Natural killer cell (primary cell): ENCODE measurements at regions not wholly inside any gene's neighbourhood (a gene's known extent, or its start where the extent isn't known, plus 50 kb on each side); places are given as distances from the start of the nearest gene placed in this dataset.

ENCODE experiments used
- ATAC-seq, 3 donors: fragments of 150-1000 bp in 2 of 3; fragments of 200-7000 bp in 1 of 3; cut with Tn5 transposase; 1 replicate in 1 of 3; 2 replicates in 2 of 3; pipeline ENCODE4 v1.10.0; 2021; ENCODE audit warnings: mild to moderate bottlenecking in 2 of 3, moderate library complexity in 2 of 3
- DNase-seq, 2 donors: peaks; one replicate each; pipeline versions ENCODE4 v3.0.0 to v3.0.0-alpha.2; 2013 to 2021; ENCODE audit warnings: mixed read lengths in 1 of 2
- H3K27ac ChIP-seq: one replicate; pipeline ENCODE4 v1.5.1; 2013; ENCODE audit warnings: mild to moderate bottlenecking, low read length
- H3K27me3 ChIP-seq: one replicate; pipeline ENCODE4 v1.6.1; 2013; ENCODE audit warnings: low read length; ENCODE audit not compliant: control insufficient read depth, insufficient read depth
- H3K36me3 ChIP-seq: one replicate; pipeline ENCODE4 v1.6.1; 2013; ENCODE audit warnings: low read length; ENCODE audit not compliant: control insufficient read depth, insufficient read depth
- H3K4me1 ChIP-seq: one replicate; pipeline ENCODE4 v1.6.1; 2013; ENCODE audit warnings: low read length; ENCODE audit not compliant: control insufficient read depth, insufficient read depth
- H3K4me3 ChIP-seq: one replicate; pipeline ENCODE4 v1.5.1; 2013; ENCODE audit warnings: low read length
- H3K9me3 ChIP-seq: one replicate; pipeline ENCODE4 v1.6.1; 2013; ENCODE audit warnings: low read length; ENCODE audit not compliant: control insufficient read depth, insufficient read depth
- H3K27ac Mint-ChIP-seq, 2 donors: one replicate each; pipeline ENCODE4 v1.8.0; 2022; ENCODE audit warnings: mild to moderate bottlenecking in 2 of 2, mixed read lengths in 2 of 2, moderate library complexity in 1 of 2
- H3K27me3 Mint-ChIP-seq, 2 donors: one replicate each; pipeline ENCODE4 v1.8.0; 2022; ENCODE audit warnings: low read depth in 2 of 2, mixed read lengths in 2 of 2
- H3K36me3 Mint-ChIP-seq: one replicate; pipeline ENCODE4 v1.8.0; 2022; ENCODE audit warnings: mixed read lengths
- H3K4me1 Mint-ChIP-seq, 2 donors: one replicate each; pipeline ENCODE4 v1.8.0; 2022; ENCODE audit warnings: mixed read lengths in 2 of 2
- H3K4me3 Mint-ChIP-seq: one replicate; pipeline ENCODE4 v1.8.0; 2022; ENCODE audit warnings: mild to moderate bottlenecking, moderate library complexity, mixed read lengths
- H3K9me3 Mint-ChIP-seq, 2 donors: one replicate each; pipeline ENCODE4 v1.8.0; 2022; ENCODE audit warnings: mixed read lengths in 2 of 2
- CTCF ChIP-seq: fragments of 200-600 bp; IDR thresholded peaks from one replicate; pipeline ENCODE4 v1.8.0; 2022; ENCODE audit warnings: antibody characterized with exemption
- WGBS: methylation state at CpG from one replicate; pipeline ENCODE4 v1.1.7; 2013; ENCODE audit warnings: missing lambda C conversion rate; ENCODE audit not compliant: insufficient coverage; 5-methylcytosine and 5-hydroxymethylcytosine counted together
- intact Hi-C: fragments of 100-400 bp; cut with micrococcal nuclease; formaldehyde crosslinking; loops from one replicate; pipeline ENCODE4 v1.14.2; 2022

DNA sequence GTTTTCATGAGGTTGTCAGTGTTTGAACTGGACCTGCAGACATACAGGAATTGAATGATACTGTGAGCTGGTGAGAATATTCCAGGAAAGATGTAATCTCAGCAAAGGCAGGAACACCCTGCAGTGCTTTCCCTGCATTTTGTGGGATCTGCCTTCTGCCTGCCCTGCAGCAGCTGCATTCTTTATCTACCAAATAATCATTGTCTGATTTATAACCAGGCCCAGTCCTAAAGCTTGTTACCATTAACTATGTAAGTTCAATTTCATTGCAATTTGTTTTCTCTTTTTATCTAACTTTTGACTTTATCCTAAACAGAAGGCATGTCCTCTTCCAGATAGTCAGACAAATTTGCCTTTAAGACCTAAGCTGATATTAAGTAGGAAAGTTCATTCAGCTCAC lies 99.8 kb upstream of the NOCT start:
- no peaks in the 10 kb centered on the region for H3K36me3 ChIP-seq
- intact Hi-C loops: no loop called here
- Mint-ChIP-seq H3K27ac (no peak overlapping the region), H3K36me3 (no peaks in the 10 kb centered on the region), H3K4me3 (no peak overlapping the region), H3K4me1 (no peaks in the 10 kb centered on the region), H3K9me3 (no peaks in the 10 kb centered on the region), H3K27me3 (peaks cover 4 to 6% of the 10 kb centered on the region in 2 donors)
- TF ChIP-seq CTCF: no peak
- no peaks in the 10 kb centered on the region for H3K27me3 ChIP-seq
- no peak overlapping the region for H3K27ac ChIP-seq
- H3K9me3 ChIP-seq: no peaks in the 10 kb centered on the region
- H3K4me1 ChIP-seq: no peaks in the 10 kb centered on the region
- no peak for DNase-seq
- H3K4me3 ChIP-seq: no peak overlapping the region
- ATAC-seq: no peak

DNA sequence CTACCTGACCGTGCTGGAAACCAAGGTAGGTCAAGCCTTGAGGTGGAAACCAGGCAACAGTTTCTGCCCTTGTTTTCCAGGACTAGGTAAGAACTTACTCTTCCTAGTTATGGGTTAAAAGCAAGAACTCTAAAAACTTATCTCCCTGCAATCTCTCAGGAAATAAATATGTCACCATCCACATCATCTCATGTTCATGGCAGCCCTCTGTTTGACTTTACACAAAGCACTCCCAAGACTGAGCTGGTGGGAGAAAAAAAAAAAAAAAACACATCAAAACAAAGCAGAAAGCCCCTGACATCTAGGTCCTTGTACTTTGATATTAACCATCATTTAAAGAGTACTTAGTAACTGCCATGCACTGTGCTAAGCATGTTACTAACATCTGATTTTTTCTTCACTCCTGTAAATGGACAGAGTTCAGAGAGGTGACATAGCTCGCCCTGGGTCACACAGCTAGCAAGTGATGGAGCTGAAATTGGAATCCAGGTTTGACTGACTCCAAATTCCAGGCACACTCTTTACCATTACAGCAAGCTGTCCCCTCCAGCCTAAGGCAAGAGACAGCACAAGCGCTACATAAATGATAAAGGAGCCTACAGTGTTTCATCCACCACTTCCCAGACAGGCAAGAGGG lies 102.8 kb upstream of the NOCT start:
- no peak overlapping the region for H3K4me3 ChIP-seq
- 72% methylated on average over 3 of the region's 3 CpGs for whole genome bisulfite sequencing
- H3K36me3 ChIP-seq: no peaks in the 10 kb centered on the region
- H3K27ac Mint-ChIP-seq: no peak overlapping the region
- H3K4me3 Mint-ChIP-seq: no peak overlapping the region
- no peaks in the 10 kb centered on the region for H3K27me3 Mint-ChIP-seq
- TF ChIP-seq CTCF: no peak
- ATAC-seq (no peak), DNase-seq (no peak)
- H3K9me3 ChIP-seq: no peaks in the 10 kb centered on the region
- no peaks in the 10 kb centered on the region for H3K4me1 Mint-ChIP-seq
- no peaks in the 10 kb centered on the region for H3K4me1 ChIP-seq
- intact Hi-C loops: no loop called here
- H3K9me3 Mint-ChIP-seq: no peaks in the 10 kb centered on the region
- H3K27me3 ChIP-seq: no peaks in the 10 kb centered on the region
- H3K27ac ChIP-seq: no peak overlapping the region
- no peaks in the 10 kb centered on the region for H3K36me3 Mint-ChIP-seq

DNA sequence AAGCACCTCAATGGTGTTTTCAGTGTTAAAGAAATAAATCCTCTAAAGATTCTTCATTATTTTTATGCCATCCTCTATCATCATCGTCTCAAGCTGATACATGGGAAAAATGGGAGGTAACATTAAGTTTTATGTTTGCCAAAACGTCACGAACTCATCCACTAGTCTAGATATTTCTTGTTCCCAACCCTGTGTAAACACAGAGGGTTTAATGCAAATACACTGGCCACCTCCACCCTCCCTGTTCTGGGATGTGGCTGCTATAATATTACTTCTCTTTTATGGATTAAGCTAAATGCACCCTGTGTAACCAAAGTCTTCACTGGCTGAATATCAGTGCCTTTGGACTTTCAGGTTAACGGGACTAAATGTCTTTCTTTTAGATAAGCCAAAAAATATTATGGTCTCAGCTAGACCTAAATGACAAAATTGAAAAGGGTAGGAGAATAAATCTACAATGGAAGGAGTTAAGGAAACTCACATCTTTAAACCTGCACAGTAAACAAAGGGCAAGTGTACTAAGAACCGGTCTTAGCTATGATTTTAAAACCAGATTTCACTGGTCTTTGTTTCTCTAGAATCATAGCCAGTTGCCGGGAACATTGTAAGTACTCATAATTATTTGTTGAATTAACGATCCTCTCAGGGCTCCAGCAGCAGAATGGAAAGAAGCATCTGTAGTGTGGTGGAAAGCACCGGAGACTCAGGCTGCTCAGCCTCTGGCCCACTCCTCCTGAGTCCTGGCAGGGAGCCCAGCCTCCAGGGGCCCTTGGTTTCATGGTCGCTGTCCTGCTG lies 103.5 kb upstream of the NOCT start:
- H3K4me3 Mint-ChIP-seq: no peak overlapping the region
- Histone ChIP-seq H3K4me3 (no peak overlapping the region), H3K27me3 (no peaks in the 10 kb centered on the region), H3K36me3 (no peaks in the 10 kb centered on the region), H3K4me1 (no peaks in the 10 kb centered on the region), H3K27ac (no peak overlapping the region), H3K9me3 (no peaks in the 10 kb centered on the region)
- WGBS: 89% methylated on average over 6 of the region's 9 CpGs
- H3K36me3 Mint-ChIP-seq: no peaks in the 10 kb centered on the region
- no peak for ATAC-seq
- H3K4me1 Mint-ChIP-seq: no peaks in the 10 kb centered on the region
- DNase-seq: no peak
- intact Hi-C loops: no loop called here
- TF ChIP-seq CTCF: no peak
- no peak overlapping the region for H3K27ac Mint-ChIP-seq
- no peaks in the 10 kb centered on the region for H3K27me3 Mint-ChIP-seq
- no peaks in the 10 kb centered on the region for H3K9me3 Mint-ChIP-seq
